Neuronal stem cell (in vitro differentiated cells): ENCODE measurements at regions not wholly inside any gene's neighbourhood (a gene's known extent, or its start where the extent isn't known, plus 50 kb on each side); places are given as distances from the start of the nearest gene placed in this dataset.

Source experiments
- DNase-seq: peaks from one replicate; pipeline ENCODE4 v3.0.0-alpha.2; 2013; ENCODE audit warnings: low spot score
- H2AFZ ChIP-seq: one replicate; pipeline ENCODE4 v1.6.1; 2013; ENCODE audit warnings: mild to moderate bottlenecking, low read length, inconsistent platforms
- H2AK5ac ChIP-seq: 2 replicates; pipeline ENCODE4 v1.6.1; 2013; ENCODE audit warnings: low read depth, mild to moderate bottlenecking, inconsistent platforms, low read length, moderate library complexity, mixed read lengths
- H2BK120ac ChIP-seq: 2 replicates; pipeline ENCODE4 v1.6.1; 2013; ENCODE audit warnings: low read depth, mild to moderate bottlenecking, inconsistent platforms, low read length, moderate library complexity, mixed read lengths
- H2BK12ac ChIP-seq: one replicate; pipeline ENCODE4 v1.6.1; 2013; ENCODE audit warnings: low read length, inconsistent platforms
- H2BK15ac ChIP-seq: 2 replicates; pipeline ENCODE4 v1.6.1; 2013; ENCODE audit warnings: mild to moderate bottlenecking, low read length, inconsistent platforms, mixed read lengths
- H2BK5ac ChIP-seq: one replicate; pipeline ENCODE4 v1.6.1; 2013; ENCODE audit warnings: inconsistent platforms, mild to moderate bottlenecking, low read length, moderate library complexity
- H3K14ac ChIP-seq: one replicate; pipeline ENCODE4 v1.6.1; 2013; ENCODE audit warnings: low read length, inconsistent platforms
- H3K18ac ChIP-seq: 2 replicates; pipeline ENCODE4 v1.6.1; 2013; ENCODE audit warnings: low read length, inconsistent platforms
- H3K23ac ChIP-seq: 2 replicates; pipeline ENCODE4 v1.6.1; 2013; ENCODE audit warnings: low read depth, mild to moderate bottlenecking, mixed read lengths, low read length, inconsistent platforms; ENCODE audit not compliant: poor library complexity
- H3K27ac ChIP-seq: replicated peaks from 3 replicates; pipeline ENCODE4 v1.5.1; 2013; ENCODE audit warnings: low read length, inconsistent platforms
- H3K27me3 ChIP-seq, 3 experiments: 2 replicates each; pipeline ENCODE4 v1.6.1; 2013; ENCODE audit warnings: low read length in 3 of 3, mild to moderate bottlenecking in 2 of 3, inconsistent platforms in 1 of 3, low read depth in 1 of 3, mixed read lengths in 1 of 3, moderate library complexity in 1 of 3; ENCODE audit not compliant: control insufficient read depth in 3 of 3, insufficient read depth in 3 of 3
- H3K36me3 ChIP-seq, 2 donors: replicated peaks in 1 of 2; 2 replicates each; pipeline ENCODE4 v1.6.1; 2013; ENCODE audit warnings: low read length in 2 of 2; ENCODE audit not compliant: control insufficient read depth in 2 of 2, insufficient read depth in 2 of 2
- H3K4ac ChIP-seq: 2 replicates; pipeline ENCODE4 v1.6.1; 2013; ENCODE audit warnings: inconsistent platforms, mild to moderate bottlenecking, low read length, moderate library complexity
- H3K4me1 ChIP-seq, 2 donors: 1 replicate in 1 of 2; 2 replicates in 1 of 2; pipeline ENCODE4 v1.6.1; 2013; ENCODE audit warnings: low read length in 2 of 2, low read depth in 1 of 2; ENCODE audit not compliant: control insufficient read depth in 2 of 2, insufficient read depth in 1 of 2
- H3K4me2 ChIP-seq: one replicate; pipeline ENCODE4 v1.6.1; 2013; ENCODE audit warnings: mild to moderate bottlenecking, low read length, inconsistent platforms; ENCODE audit not compliant: insufficient read depth, poor library complexity, severe bottlenecking
- H3K4me3 ChIP-seq, 2 donors: 2 replicates each; pipeline ENCODE4 v1.5.1; 2013; ENCODE audit warnings: low read length in 2 of 2, mild to moderate bottlenecking in 2 of 2, inconsistent platforms in 1 of 2, moderate library complexity in 1 of 2
- H3K79me1 ChIP-seq: one replicate; pipeline ENCODE4 v1.6.1; 2013; ENCODE audit warnings: low read depth, mild to moderate bottlenecking, inconsistent platforms, low read length, moderate library complexity
- H3K9ac ChIP-seq: one replicate; pipeline ENCODE4 v1.6.1; 2013; ENCODE audit warnings: mild to moderate bottlenecking, low read depth, low read length, inconsistent platforms; ENCODE audit not compliant: poor library complexity
- H3K9me3 ChIP-seq, 2 donors: replicated peaks in 1 of 2; 2 replicates each; pipeline versions ENCODE3 to v1.6.1; 2013; ENCODE audit warnings: low read length in 2 of 2, mild to moderate bottlenecking in 2 of 2, inconsistent platforms in 1 of 2, low read depth in 1 of 2, mixed read lengths in 1 of 2, moderate library complexity in 1 of 2; ENCODE audit not compliant: control insufficient read depth in 2 of 2, insufficient read depth in 1 of 2
- H4K8ac ChIP-seq: one replicate; pipeline ENCODE4 v1.6.1; 2013; ENCODE audit warnings: low read depth, mild to moderate bottlenecking, inconsistent platforms, low read length, moderate library complexity
- H4K91ac ChIP-seq: one replicate; pipeline ENCODE4 v1.6.1; 2013; ENCODE audit warnings: low read length, low read depth, mild to moderate bottlenecking, inconsistent platforms; ENCODE audit not compliant: poor library complexity
- WGBS, 2 donors: extraction: QIAGEN DNeasy Blood & Tissue Kit; methylation state at CpG; one replicate each; pipeline ENCODE4 v1.1.7; 2013; ENCODE audit warnings: missing lambda C conversion rate in 2 of 2, mixed read lengths in 1 of 2; ENCODE audit not compliant: insufficient read length in 2 of 2, insufficient replicate concordance in 1 of 2; ENCODE audit errors: extremely low coverage in 2 of 2; 5-methylcytosine and 5-hydroxymethylcytosine counted together

DNA sequence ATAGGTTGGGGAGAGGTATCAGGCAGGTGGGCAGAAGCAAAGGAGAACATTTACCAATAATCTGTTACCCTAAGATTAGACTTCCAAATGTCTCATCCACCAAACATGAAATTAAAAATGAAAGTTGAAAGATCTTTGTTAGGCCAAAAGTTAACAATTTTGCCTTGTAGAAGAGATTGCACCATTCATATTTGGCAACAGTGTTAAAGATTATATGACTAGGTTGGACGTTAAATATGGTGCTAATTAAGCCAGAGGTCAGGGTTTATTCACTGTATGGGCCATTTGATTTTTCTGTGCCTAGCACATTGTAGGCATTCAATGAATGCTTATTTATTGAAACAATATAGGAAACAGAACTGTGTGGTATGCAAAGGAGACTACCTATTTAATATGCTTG, 126.1 kb upstream of the SLC5A12 start:
- H3K4ac ChIP-seq, result no peak overlapping the region

DNA sequence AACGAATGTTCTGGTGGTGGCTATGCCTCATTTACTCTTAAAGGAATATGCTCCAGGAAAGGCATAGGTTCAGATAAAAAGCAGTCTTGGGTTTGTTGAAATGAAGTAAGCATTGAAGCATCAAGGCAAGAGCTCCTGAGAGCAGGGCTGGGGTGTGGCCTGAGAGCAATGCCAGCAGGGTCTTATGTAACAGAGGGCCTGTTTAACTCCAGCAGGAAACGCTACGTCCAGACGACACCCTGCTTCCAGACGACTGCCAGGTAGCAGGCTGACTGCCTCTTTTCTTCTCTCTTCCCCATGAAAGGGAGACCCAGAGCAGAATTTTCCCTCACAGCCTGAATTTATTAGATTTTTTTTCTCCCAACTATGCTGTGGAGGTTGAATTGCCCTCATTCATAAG, 127.2 kb upstream of the SLC5A12 start:
- WGBS, 2 donors, result no CpG with 5 or more reads among the region's 5 CpGs
- Histone ChIP-seq H3K79me1 (no peaks in the 10 kb centered on the region), H3K4me1 (no peaks in the 10 kb centered on the region), H3K27ac (no peak overlapping the region), H2BK15ac (no peak overlapping the region), H3K27me3 (no peaks in the 10 kb centered on the region), H3K18ac (no peak overlapping the region), H2AK5ac (no peak overlapping the region), H3K9me3 (no peaks in the 10 kb centered on the region), H2AFZ (no peak overlapping the region), H3K4me2 (no peak overlapping the region), H3K23ac (no peak overlapping the region), H4K8ac (no peak overlapping the region), H3K4ac (no peak overlapping the region), H2BK120ac (no peak overlapping the region), H2BK12ac (no peak overlapping the region), H3K14ac (no peak overlapping the region), H2BK5ac (no peak overlapping the region), H3K4me3 (no peak overlapping the region), H3K36me3 (no peaks in the 10 kb centered on the region), H3K9ac (no peak overlapping the region), H4K91ac (no peak overlapping the region)
- no peak for DNase-seq

More for the DNA sequence above, 126.1 kb upstream of the SLC5A12 start:
- Histone ChIP-seq H3K4me1 (no peaks in the 10 kb centered on the region), H3K23ac (no peak overlapping the region), H4K91ac (no peak overlapping the region), H3K4me3 (no peak overlapping the region), H3K27me3 (no peaks in the 10 kb centered on the region), H3K9me3 (no peaks in the 10 kb centered on the region), H3K4me2 (no peak overlapping the region), H3K18ac (no peak overlapping the region), H2AK5ac (no peak overlapping the region), H3K27ac (no peak overlapping the region), H3K9ac (no peak overlapping the region), H2BK5ac (no peak overlapping the region), H3K14ac (no peak overlapping the region), H3K79me1 (no peaks in the 10 kb centered on the region), H2BK12ac (no peak overlapping the region), H4K8ac (no peak overlapping the region), H2BK15ac (no peak overlapping the region), H2BK120ac (no peak overlapping the region), H2AFZ (no peak overlapping the region), H3K36me3 (no peaks in the 10 kb centered on the region)
- WGBS, 2 donors, result no CpG with 5 or more reads among the region's 1 CpG
- DNase-seq, result no peak

- Histone ChIP-seq H3K27ac (no peak overlapping the region), H4K8ac (no peak overlapping the region), H3K79me1 (no peaks in the 10 kb centered on the region), H3K18ac (no peak overlapping the region), H3K4me2 (no peak overlapping the region), H2BK15ac (no peak overlapping the region), H2BK120ac (no peak overlapping the region), H3K27me3 (no peaks in the 10 kb centered on the region), H3K9me3 (no peaks in the 10 kb centered on the region), H2BK12ac (no peak overlapping the region), H3K14ac (no peak overlapping the region), H2AK5ac (no peak overlapping the region), H3K23ac (no peak overlapping the region), H2BK5ac (no peak overlapping the region), H3K9ac (no peak overlapping the region), H3K36me3 (no peaks in the 10 kb centered on the region), H3K4me1 (no peaks in the 10 kb centered on the region), H3K4ac (no peak overlapping the region), H4K91ac (no peak overlapping the region), H3K4me3 (no peak overlapping the region), H2AFZ (no peak overlapping the region)
- WGBS, 2 donors, result 100% methylated on average over 1 of the region's 3 CpGs; no CpG with 5 or more reads in 1 of the 2 donors
- no peak for DNase-seq
Measured at GRCh38 chr11:26851291-26851690, 129.4 kb upstream of the SLC5A12 start.

DNA sequence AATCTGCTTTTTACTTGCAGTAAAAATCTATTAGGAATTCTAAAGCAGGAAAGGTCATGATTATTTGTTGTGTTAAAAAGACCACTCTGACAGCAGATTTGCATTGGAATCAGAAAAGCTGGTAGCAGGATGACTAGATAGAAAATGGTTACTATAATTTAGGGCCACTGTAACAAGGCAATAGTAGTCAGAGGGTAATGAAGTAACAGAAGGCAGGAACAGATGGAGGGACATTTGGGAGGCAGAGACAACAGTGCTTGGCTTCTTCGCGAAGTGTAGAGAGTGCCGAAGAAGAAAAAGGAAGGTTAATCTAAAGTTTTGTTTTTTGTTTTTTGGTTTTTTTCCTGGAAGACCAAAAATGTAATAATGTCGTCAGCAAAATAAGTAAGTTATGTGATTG, 129.8 kb upstream of the SLC5A12 start:
- Histone ChIP-seq H3K4ac (no peak overlapping the region), H2BK120ac (no peak overlapping the region), H3K9ac (no peak overlapping the region), H3K4me2 (no peak overlapping the region), H3K9me3 (no peaks in the 10 kb centered on the region), H3K14ac (no peak overlapping the region), H3K23ac (no peak overlapping the region), H4K8ac (no peak overlapping the region), H3K4me3 (no peak overlapping the region), H3K27me3 (no peaks in the 10 kb centered on the region), H3K79me1 (no peaks in the 10 kb centered on the region), H2AK5ac (no peak overlapping the region), H4K91ac (no peak overlapping the region), H3K4me1 (no peaks in the 10 kb centered on the region), H2BK5ac (no peak overlapping the region), H2BK15ac (no peak overlapping the region), H3K36me3 (no peaks in the 10 kb centered on the region), H3K18ac (no peak overlapping the region), H3K27ac (no peak overlapping the region), H2BK12ac (no peak overlapping the region), H2AFZ (no peak overlapping the region)
- no CpG with 5 or more reads among the region's 4 CpGs for WGBS, 2 donors
- no peak for DNase-seq
